ENCODE measurements at regions not wholly inside any gene's neighbourhood (a gene's known extent, or its start where the extent isn't known, plus 50 kb on each side); places are given as distances from the start of the nearest gene placed in this dataset.

GRCh38 chr20:17066902-17067301 lies 159.9 kb upstream of the PCSK2 start:
- no peak for TF ChIP-seq CTCF (conservative IDR thresholded peaks at IDR 0.05; ENCODE audit: low read depth, low read length)
- no peak overlapping the region for H3K4me3 ChIP-seq (IDR thresholded peaks at IDR 0.05; ENCODE audit: insufficient read depth, low read depth, low read length)
- no peak overlapping the region for H2AFZ ChIP-seq (ENCODE audit: low read depth)

DNA sequence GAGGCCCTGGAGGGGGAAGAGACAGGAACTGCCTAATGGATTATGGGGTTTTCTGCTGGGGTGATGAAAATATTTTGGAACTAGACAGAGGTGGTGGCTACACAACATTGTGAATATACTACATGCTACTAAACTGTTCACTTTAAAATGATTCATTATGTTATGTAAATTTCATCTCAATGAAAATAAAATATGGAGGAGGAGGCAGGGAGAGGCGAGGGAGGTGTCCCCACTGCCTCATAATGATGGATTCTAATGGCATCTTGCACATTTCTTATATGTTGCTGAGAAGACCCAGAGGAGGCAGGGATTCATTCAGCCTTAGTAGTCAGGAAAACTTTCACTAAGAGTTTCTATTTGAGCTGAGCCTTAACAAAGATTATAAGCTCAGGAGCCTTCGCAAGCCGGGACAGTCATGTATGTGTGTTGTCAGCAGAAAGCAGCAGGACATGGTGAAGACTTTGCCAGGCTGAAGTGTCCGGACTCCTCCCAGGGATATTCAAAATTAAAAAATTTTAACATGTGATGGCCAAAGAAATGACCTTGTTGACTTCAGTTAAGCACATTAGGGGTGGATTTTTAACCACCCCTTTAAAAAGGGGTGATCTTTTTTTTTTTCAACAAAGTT lies 158.6 kb upstream of the PCSK2 start:
- Histone ChIP-seq H3K36me3 (ENCODE audit: insufficient read depth) (no peaks in the 10 kb centered on the region), H3K27ac (no peak overlapping the region)

More at GRCh38 chr20:17066902-17067301, 159.9 kb upstream of the PCSK2 start:
- no peaks in the 10 kb centered on the region for H3K36me3 ChIP-seq (ENCODE audit: insufficient read depth)
- no peak overlapping the region for H3K9ac ChIP-seq
- no peak overlapping the region for H3K27ac ChIP-seq
- no peak overlapping the region for H3K4me2 ChIP-seq
- no peaks in the 10 kb centered on the region for H3K4me1 ChIP-seq (ENCODE audit: low read depth, poor library complexity, severe bottlenecking)
- no peaks in the 10 kb centered on the region for H3K27me3 ChIP-seq (ENCODE audit: insufficient read depth, low read depth)
- H3K79me2 ChIP-seq (ENCODE audit: insufficient read depth, low read depth): no peaks in the 10 kb centered on the region
- no peaks in the 10 kb centered on the region for H4K20me1 ChIP-seq (ENCODE audit: insufficient read depth)

GRCh38 chr20:17077030-17077429 lies 149.8 kb upstream of the PCSK2 start:
- Histone ChIP-seq H3K27ac (no peak overlapping the region), H3K4me1 (ENCODE audit: low read depth, poor library complexity, severe bottlenecking) (no peaks in the 10 kb centered on the region), H3K27me3 (ENCODE audit: insufficient read depth, low read depth) (no peaks in the 10 kb centered on the region), H3K79me2 (ENCODE audit: insufficient read depth, low read depth) (no peaks in the 10 kb centered on the region), H4K20me1 (ENCODE audit: insufficient read depth) (no peaks in the 10 kb centered on the region), H3K9ac (no peak overlapping the region), H3K4me2 (no peak overlapping the region), H2AFZ (ENCODE audit: low read depth) (no peak overlapping the region), H3K4me3 (IDR thresholded peaks at IDR 0.05; ENCODE audit: insufficient read depth, low read depth, low read length) (no peak overlapping the region), H3K36me3 (ENCODE audit: insufficient read depth) (no peaks in the 10 kb centered on the region)
- TF ChIP-seq CTCF (conservative IDR thresholded peaks at IDR 0.05; ENCODE audit: low read depth, low read length): no peak

More for the DNA sequence above, 158.6 kb upstream of the PCSK2 start:
- Histone ChIP-seq H2AFZ (ENCODE audit: low read depth) (no peak overlapping the region), H4K20me1 (ENCODE audit: insufficient read depth) (no peaks in the 10 kb centered on the region), H3K4me1 (ENCODE audit: low read depth, poor library complexity, severe bottlenecking) (no peaks in the 10 kb centered on the region), H3K4me3 (IDR thresholded peaks at IDR 0.05; ENCODE audit: insufficient read depth, low read depth, low read length) (no peak overlapping the region), H3K9ac (no peak overlapping the region), H3K4me2 (no peak overlapping the region), H3K79me2 (ENCODE audit: insufficient read depth, low read depth) (no peaks in the 10 kb centered on the region), H3K27me3 (ENCODE audit: insufficient read depth, low read depth) (no peaks in the 10 kb centered on the region)
- no peak for TF ChIP-seq CTCF (conservative IDR thresholded peaks at IDR 0.05; ENCODE audit: low read depth, low read length)

DNA sequence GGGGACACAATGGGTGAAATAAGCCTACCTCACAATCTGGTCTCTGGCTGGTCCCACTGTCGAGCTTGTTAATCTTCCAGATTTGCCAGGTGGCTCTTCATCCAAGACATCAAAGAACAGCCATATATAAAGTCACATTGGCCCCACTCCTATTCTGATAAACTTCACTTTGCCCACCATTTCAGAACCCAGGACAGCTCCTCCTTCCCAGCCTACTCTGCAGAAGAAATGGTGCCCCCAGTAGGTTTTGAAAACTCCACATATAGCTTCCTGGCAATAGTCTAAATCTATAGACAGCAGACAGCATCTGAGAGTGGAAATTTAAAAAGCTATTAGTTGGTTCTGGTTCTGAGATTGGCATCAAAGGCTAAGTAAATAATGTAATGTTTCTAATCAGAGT lies 143.1 kb upstream of the PCSK2 start:
- Histone ChIP-seq H3K4me2 (no peak overlapping the region), H3K27me3 (ENCODE audit: insufficient read depth, low read depth) (no peaks in the 10 kb centered on the region), H3K79me2 (ENCODE audit: insufficient read depth, low read depth) (no peaks in the 10 kb centered on the region), H3K4me1 (ENCODE audit: low read depth, poor library complexity, severe bottlenecking) (no peaks in the 10 kb centered on the region), H3K4me3 (IDR thresholded peaks at IDR 0.05; ENCODE audit: insufficient read depth, low read depth, low read length) (no peak overlapping the region), H3K9ac (no peak overlapping the region), H2AFZ (ENCODE audit: low read depth) (no peak overlapping the region), H4K20me1 (ENCODE audit: insufficient read depth) (no peaks in the 10 kb centered on the region), H3K36me3 (ENCODE audit: insufficient read depth) (no peaks in the 10 kb centered on the region), H3K27ac (no peak overlapping the region)
- TF ChIP-seq CTCF (conservative IDR thresholded peaks at IDR 0.05; ENCODE audit: low read depth, low read length): no peak
